CD4-positive, alpha-beta T cell (primary cell): ENCODE measurements at regions not wholly inside any gene's neighbourhood (a gene's known extent, or its start where the extent isn't known, plus 50 kb on each side); places are given as distances from the start of the nearest gene placed in this dataset.

Experiments used
- ATAC-seq: fragments of 200-7000 bp; cut with Tn5 transposase; one replicate; pipeline ENCODE4 v1.10.0; 2022; ENCODE audit warnings: mild to moderate bottlenecking; ENCODE audit not compliant: poor library complexity
- CTCF ChIA-PET: fragments of 350-600 bp; sonication (Branson Sonifier 250); formaldehyde crosslinking; loops from one replicate; lab custom pipeline; 2021; ENCODE audit warnings: antibody characterized with exemption, inconsistent platforms; lab: Charles Lee
- POLR2A ChIA-PET: fragments of 350-600 bp; sonication (Branson Sonifier 250); formaldehyde crosslinking; loops from one replicate; lab custom pipeline; 2021; ENCODE audit warnings: antibody characterized with exemption, inconsistent platforms; lab: Charles Lee
- DNase-seq, 14 experiments: peaks; one replicate each; pipeline ENCODE4 v3.0.0-alpha.2; 2013 to 2020; ENCODE audit warnings: mixed read lengths in 2 of 14
- H3K27ac ChIP-seq, 2 donors: one replicate each; pipeline versions ENCODE4 v1.5.1 to v1.7.0; 2013; ENCODE audit warnings: low read length in 2 of 2, low read depth in 1 of 2, mild to moderate bottlenecking in 1 of 2
- H3K27me3 ChIP-seq, 2 experiments: 1 replicate in 1 of 2; 2 replicates in 1 of 2; pipeline versions ENCODE4 v1.6.1 to v1.7.0; 2013; ENCODE audit warnings: low read length in 2 of 2, control low read depth in 1 of 2, mild to moderate bottlenecking in 1 of 2, moderate library complexity in 1 of 2; ENCODE audit not compliant: insufficient read depth in 2 of 2, control insufficient read depth in 1 of 2
- H3K36me3 ChIP-seq: one replicate; pipeline ENCODE4 v1.6.1; 2013; ENCODE audit warnings: low read length, control low read depth; ENCODE audit not compliant: insufficient read depth
- H3K4me1 ChIP-seq: one replicate; pipeline ENCODE4 v1.6.1; 2013; ENCODE audit warnings: low read length, control low read depth; ENCODE audit not compliant: insufficient read depth
- H3K4me3 ChIP-seq: one replicate; pipeline ENCODE4 v1.5.1; 2013; ENCODE audit warnings: mild to moderate bottlenecking, low read length, moderate library complexity
- H3K9me3 ChIP-seq, 2 experiments: 1 replicate in 1 of 2; 2 replicates in 1 of 2; pipeline versions ENCODE4 v1.6.1 to v1.7.0; 2013; ENCODE audit warnings: low read length in 2 of 2, mild to moderate bottlenecking in 2 of 2, control low read depth in 1 of 2, moderate library complexity in 1 of 2; ENCODE audit not compliant: control insufficient read depth in 1 of 2, insufficient read depth in 1 of 2
- H3K27ac Mint-ChIP-seq: one replicate; pipeline ENCODE4 v1.8.0; 2020; ENCODE audit warnings: mixed read lengths
- H3K27me3 Mint-ChIP-seq: one replicate; pipeline ENCODE4 v1.8.0; 2021; ENCODE audit warnings: mixed read lengths
- H3K36me3 Mint-ChIP-seq: one replicate; pipeline ENCODE4 v1.8.0; 2021; ENCODE audit warnings: low read depth, mixed read lengths
- H3K4me1 Mint-ChIP-seq: one replicate; pipeline ENCODE4 v1.8.0; 2021; ENCODE audit warnings: low read depth, mixed read lengths
- H3K4me3 Mint-ChIP-seq: one replicate; pipeline ENCODE4 v1.8.0; 2020; ENCODE audit warnings: mild to moderate bottlenecking, mixed read lengths
- H3K9me3 Mint-ChIP-seq: one replicate; pipeline ENCODE4 v1.8.0; 2020; ENCODE audit warnings: mixed read lengths
- intact Hi-C, 2 experiments: fragments of 100-400 bp; cut with DNase I in 1 of 2; cut with micrococcal nuclease in 1 of 2; formaldehyde crosslinking; loops; one replicate each; pipeline versions ENCODE4 v1.15.1 to v1.9.0; 2023 to 2025; cut with DNase I, micrococcal nuclease
- TF ChIP-seq, protein P1 (sequence below): fragments of 200-600 bp; IDR thresholded peaks from one replicate; pipeline ENCODE4 v1.8.0; 2022; ENCODE audit warnings: antibody characterized with exemption, mild to moderate bottlenecking

DNA sequence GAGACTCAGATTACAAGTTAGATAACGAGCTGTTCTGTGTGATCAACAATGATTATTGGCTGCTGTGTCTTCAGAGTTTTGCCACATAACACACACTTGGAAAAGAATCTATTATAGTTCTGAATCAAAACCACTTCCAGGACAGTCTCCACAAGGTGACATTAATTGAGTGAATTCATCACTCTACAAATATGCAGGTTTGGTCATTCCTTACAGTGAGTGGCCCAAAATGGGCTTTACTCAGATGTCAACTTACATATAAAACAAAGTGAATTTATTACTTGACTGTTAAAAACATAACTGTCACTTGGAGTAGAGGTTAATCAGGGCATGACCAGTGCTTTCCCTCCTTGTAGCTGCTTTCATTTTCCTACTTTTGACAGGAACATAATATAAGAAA lies 984.3 kb downstream of the REEP3 start:
- ATAC-seq, result no peak
- Histone ChIP-seq H3K4me3 (no peak overlapping the region), H3K36me3 (no peaks in the 10 kb centered on the region), H3K9me3 (peaks cover 0 to 3% of the 10 kb centered on the region in 2 experiments), H3K27me3 (no peaks in the 10 kb centered on the region), H3K4me1 (no peaks in the 10 kb centered on the region), H3K27ac (no peak overlapping the region)
- intact Hi-C loops, result no loop called here
- H3K36me3 Mint-ChIP-seq, result no peaks in the 10 kb centered on the region
- ChIA-PET POLR2A (no interaction called here), CTCF (no interaction called here)
- H3K27ac Mint-ChIP-seq, result no peak overlapping the region
- peaks cover 3% of the 10 kb centered on the region for H3K9me3 Mint-ChIP-seq
- TF ChIP-seq, protein P1, sequence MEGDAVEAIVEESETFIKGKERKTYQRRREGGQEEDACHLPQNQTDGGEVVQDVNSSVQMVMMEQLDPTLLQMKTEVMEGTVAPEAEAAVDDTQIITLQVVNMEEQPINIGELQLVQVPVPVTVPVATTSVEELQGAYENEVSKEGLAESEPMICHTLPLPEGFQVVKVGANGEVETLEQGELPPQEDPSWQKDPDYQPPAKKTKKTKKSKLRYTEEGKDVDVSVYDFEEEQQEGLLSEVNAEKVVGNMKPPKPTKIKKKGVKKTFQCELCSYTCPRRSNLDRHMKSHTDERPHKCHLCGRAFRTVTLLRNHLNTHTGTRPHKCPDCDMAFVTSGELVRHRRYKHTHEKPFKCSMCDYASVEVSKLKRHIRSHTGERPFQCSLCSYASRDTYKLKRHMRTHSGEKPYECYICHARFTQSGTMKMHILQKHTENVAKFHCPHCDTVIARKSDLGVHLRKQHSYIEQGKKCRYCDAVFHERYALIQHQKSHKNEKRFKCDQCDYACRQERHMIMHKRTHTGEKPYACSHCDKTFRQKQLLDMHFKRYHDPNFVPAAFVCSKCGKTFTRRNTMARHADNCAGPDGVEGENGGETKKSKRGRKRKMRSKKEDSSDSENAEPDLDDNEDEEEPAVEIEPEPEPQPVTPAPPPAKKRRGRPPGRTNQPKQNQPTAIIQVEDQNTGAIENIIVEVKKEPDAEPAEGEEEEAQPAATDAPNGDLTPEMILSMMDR, result no peak
- no peak for DNase-seq
- no peak overlapping the region for H3K4me3 Mint-ChIP-seq
- no peaks in the 10 kb centered on the region for H3K27me3 Mint-ChIP-seq
- no peaks in the 10 kb centered on the region for H3K4me1 Mint-ChIP-seq

DNA sequence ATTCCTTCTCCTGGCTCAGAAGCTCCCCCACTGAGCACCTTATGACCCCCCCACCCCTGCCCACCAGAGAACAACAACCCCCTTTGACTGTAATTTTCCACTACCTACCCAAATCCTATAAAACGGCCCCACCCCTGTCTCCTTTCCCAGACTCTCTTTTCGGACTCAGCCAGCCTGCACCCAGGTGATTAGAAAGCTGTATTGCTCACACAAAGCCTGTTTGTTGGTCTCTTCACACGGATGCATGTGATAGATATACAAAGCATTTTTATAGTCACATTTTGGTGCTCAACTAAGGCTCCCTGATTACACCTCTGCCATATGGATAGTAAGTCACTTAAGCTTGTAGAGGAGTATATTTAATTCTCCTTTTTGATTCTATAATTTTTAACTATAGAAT lies 985.8 kb downstream of the REEP3 start:
- ChIA-PET POLR2A (no interaction called here), CTCF (no interaction called here)
- H3K4me3 ChIP-seq, result no peak overlapping the region
- Mint-ChIP-seq H3K4me3 (no peak overlapping the region), H3K9me3 (peaks cover 1% of the 10 kb centered on the region), H3K4me1 (no peaks in the 10 kb centered on the region), H3K27me3 (no peaks in the 10 kb centered on the region), H3K36me3 (no peaks in the 10 kb centered on the region), H3K27ac (no peak overlapping the region)
- no peaks in the 10 kb centered on the region for H3K4me1 ChIP-seq
- intact Hi-C loops, result no loop called here
- H3K27ac ChIP-seq, result no peak overlapping the region
- TF ChIP-seq, protein P1, result no peak
- no peaks in the 10 kb centered on the region for H3K9me3 ChIP-seq
- no peak for ATAC-seq
- no peak for DNase-seq
- H3K36me3 ChIP-seq, result no peaks in the 10 kb centered on the region
- H3K27me3 ChIP-seq, result no peaks in the 10 kb centered on the region

DNA sequence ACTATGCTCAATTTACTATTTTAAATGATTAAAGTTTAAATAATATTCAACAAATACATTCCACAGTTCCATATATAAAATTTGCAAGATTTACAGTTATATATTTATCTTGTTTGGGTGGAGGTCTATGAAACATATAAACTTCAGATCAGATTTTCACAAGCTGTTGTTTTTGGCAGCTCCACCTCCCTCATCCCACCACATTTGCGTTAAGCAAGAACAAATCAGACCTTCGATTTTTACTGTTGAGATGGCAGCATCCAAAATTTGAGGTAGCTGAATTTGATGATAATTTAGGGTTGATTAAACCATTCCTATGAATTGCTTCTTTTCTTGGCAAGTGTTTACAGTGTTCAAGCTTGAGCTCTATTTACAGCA lies 986.4 kb downstream of the REEP3 start:
- Mint-ChIP-seq H3K27me3 (no peaks in the 10 kb centered on the region), H3K27ac (no peak overlapping the region), H3K4me1 (no peaks in the 10 kb centered on the region), H3K9me3 (no peaks in the 10 kb centered on the region), H3K4me3 (no peak overlapping the region), H3K36me3 (no peaks in the 10 kb centered on the region)
- H3K27me3 ChIP-seq, result no peaks in the 10 kb centered on the region
- no peak overlapping the region for H3K4me3 ChIP-seq
- ATAC-seq (no peak), DNase-seq (no peak)
- H3K9me3 ChIP-seq, result no peaks in the 10 kb centered on the region
- TF ChIP-seq, protein P1, result no peak
- intact Hi-C loops, result no loop called here
- H3K4me1 ChIP-seq, result no peaks in the 10 kb centered on the region
- H3K36me3 ChIP-seq, result no peaks in the 10 kb centered on the region
- POLR2A ChIA-PET, result no interaction called here
- CTCF ChIA-PET, result no interaction called here
- H3K27ac ChIP-seq, result no peak overlapping the region
